CD4-positive, alpha-beta T cell treated with Interferon gamma for 1 hour (primary cell): ENCODE measurements at regions not wholly inside any gene's neighbourhood (a gene's known extent, or its start where the extent isn't known, plus 50 kb on each side); places are given as distances from the start of the nearest gene placed in this dataset.

Experiments
- DNase-seq: peaks from one replicate; pipeline ENCODE4 v3.0.0-alpha.2; 2020

DNA sequence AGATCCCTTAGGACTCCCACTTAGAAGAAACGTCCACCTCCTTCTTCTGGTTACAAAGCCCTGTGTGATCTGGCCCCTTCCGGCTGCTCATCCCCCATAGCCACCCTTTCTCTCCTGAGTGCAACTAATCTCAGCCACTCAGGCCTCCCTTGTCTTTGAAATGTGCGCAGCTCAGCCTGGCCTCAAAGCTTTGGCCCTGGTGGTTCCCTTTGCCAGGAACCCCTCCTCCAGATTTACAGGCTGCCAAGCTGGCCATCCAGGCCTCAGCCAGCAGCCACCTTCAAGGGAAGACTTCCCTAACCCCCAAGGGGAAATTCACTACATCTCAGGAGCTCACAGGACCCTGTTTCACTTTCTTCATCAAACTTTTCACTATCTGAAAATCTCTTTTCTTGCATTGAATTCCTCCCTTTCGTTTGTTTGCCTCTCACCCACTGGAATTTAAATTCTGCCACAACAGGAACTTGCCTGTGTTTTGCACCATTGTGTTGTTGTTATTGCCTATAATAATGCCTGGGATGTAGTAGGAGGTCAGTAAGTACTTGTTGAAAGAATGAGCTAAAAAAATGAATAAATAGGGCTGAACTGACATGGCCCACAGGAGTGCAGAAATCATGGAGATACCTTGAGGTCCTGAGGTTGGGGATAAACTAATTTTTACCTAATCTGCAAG is 109.5 kb upstream of the PFN2 start:
- DNase-seq, result no peak

- DNase-seq, result no peak
Measured at GRCh38 chr3:150079029-150079739, 108.5 kb upstream of the PFN2 start.

DNA sequence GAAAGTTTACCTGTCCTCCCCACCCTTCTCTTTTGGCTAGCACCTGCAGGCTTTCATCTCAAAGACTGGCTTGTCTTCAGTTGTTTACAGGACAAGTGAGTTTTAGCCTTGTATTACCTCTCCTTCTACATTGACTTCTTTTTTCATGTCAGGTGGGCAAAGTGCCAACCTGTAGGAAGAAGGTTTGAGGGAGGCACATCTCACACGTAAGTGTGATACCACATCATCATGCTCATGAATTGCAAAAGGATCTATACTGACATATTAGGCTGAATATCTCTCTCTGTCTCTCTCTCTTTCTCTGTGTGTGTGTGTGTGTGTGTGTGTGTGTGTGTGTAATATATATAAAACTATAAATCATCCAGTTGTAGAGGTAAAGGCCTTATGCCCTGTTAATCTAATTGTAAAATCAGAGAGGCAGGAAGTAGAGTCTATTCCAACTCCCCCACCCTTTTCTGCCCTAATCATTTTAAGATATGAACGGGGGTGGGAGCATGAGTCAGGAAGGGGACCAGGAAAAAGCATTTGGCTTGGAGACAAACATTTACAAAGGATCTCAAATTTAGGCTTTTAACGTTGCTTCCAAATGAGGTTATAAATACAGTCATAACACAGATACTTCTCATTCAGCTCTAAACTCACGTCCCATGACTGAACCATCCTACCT is 107.0 kb upstream of the PFN2 start:
- no peak for DNase-seq

DNA sequence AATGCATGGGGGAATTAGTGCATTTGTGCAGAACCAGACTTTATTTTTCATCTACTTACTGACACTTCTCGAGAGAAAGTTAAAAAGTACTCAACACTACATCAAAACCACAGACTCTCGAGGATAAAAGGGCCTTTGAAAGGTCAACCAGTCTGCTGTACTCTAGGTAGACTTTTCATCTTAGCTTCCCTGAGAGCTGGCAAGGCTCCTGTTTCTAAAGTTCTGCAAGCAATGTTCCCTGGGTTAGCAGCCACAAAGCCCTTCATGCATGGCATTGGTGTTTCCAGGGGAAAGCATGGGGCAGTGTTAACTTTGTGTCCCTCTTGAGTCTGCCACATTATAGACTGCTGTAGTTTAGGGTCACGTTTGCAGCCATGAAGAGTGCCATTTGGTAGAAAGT is 106.4 kb upstream of the PFN2 start:
- no peak for DNase-seq

GRCh38 chr3:150076443-150076842 is 105.7 kb upstream of the PFN2 start:
- no peak for DNase-seq

- no peak for DNase-seq
Measured at GRCh38 chr3:150075417-150075865, 104.7 kb upstream of the PFN2 start.

DNA sequence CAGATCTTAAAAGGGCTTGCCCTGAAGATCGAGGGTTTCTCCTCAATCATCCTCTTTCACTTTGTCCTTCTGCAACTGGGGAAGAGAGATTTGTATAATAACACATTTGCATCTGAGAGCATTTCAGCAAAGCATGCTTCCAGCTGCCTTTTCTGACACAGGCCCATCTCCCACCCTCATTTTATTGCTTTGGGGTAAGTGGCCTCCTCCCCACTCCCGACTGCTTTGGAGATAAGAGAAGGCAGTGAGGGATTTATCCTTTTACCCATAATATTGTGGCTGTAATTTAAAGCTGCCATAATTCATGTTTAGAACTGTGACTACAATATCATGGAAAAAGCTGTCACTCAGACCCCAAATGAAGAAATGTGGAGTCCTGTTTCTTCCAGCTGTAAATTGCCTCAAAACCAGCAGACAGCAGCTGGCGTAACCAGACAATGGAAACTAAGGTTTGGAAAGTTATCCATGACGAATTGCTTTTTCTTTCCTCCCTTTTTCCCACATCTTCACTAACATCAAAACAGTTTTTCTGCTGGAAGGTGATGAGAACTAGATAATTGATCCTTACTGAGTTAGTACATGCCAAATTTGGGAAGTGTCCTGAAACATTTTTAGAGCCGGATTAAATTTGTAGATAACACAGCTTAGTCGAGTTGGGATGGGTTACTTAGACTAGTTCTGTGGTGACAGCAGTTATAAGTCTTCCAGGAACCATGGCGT is 104.2 kb upstream of the PFN2 start:
- no peak for DNase-seq

GRCh38 chr3:150074277-150074676 is 103.6 kb upstream of the PFN2 start:
- DNase-seq, result no peak

DNA sequence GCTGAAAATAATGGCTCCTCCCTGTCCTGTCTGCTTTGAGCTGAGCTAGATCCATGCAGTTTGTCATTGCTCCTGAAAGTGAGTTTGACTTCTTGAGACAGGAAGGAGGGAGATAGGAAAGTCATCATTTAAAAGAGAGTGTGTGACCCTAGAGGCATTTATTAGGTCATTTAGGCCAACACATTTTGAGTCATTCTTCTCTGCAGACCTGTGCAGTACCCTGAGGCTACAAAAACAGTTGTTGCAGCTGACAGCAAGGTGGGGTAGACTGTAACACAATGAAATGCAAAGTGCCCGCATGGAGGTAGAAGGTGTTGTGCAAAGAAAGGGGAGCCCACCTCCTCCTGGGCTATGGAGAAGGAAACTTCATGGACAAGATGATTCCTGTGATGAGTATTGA is 102.8 kb upstream of the PFN2 start:
- DNase-seq, result no peak

GRCh38 chr3:150073031-150073430 is 102.3 kb upstream of the PFN2 start:
- no peak for DNase-seq

GRCh38 chr3:150072576-150072975 is 101.9 kb upstream of the PFN2 start:
- no peak for DNase-seq

DNA sequence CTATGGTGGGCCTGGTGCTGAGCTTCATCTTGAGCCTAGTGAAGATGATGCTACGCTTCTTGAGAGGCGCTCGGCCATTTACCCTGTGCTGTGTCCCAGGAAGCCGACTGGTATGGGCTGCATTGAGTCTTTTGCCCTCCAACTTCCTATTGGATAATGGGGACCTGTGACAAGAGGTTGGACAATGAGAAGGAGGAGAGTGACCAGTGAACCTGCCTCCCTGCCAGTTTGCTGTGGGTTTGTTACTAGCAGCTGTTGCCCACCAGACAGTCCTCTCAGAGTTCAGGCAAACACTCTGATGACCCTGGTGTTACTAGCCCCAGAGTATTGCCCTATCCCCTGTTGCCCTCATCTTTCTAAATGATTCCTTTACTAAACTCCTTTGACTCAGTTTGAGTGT is 99.6 kb upstream of the PFN2 start:
- no peak for DNase-seq

DNA sequence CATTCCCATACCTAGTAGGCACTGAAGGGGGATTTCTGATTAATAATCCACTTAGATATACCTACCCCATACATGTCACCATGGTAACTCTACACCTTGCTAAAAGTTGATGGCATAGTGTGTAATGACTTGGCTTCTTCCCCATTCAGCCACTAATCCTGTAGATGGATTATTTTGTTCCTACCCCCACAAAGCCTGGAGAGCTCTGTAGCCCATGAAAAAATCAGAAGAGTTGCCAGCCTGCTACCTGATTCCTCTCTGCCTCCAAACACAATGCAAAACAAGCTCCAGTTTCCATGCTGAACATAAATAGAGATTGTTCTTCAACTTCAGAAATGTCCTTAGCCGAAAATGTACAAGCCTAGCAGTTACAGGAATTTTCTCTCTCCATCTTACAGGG is 98.9 kb upstream of the PFN2 start:
- DNase-seq, result no peak

DNA sequence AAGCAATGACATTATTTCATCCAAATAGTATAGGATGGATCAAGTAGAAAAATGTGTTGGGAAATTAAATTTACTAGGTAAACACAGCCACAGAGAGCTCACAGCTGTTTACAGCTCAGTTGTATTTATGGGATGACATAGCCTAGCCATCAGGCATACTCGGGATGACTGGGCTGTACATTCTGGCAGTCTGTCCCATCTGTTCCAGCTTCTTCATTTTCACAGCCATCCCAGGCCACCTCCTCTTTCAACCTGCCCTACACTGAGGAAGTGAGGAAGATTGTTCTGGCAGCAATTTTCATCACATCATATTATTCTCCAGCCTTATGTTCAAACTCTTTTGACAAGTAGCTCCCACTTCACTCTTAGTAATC is 98.4 kb upstream of the PFN2 start:
- no peak for DNase-seq

GRCh38 chr3:150068440-150069153 is 97.9 kb upstream of the PFN2 start:
- no peak for DNase-seq

- DNase-seq, result no peak
Measured at GRCh38 chr3:150067561-150067960, 96.9 kb upstream of the PFN2 start.

- DNase-seq, result no peak
Measured at GRCh38 chr3:150064971-150065370, 94.3 kb upstream of the PFN2 start.

DNA sequence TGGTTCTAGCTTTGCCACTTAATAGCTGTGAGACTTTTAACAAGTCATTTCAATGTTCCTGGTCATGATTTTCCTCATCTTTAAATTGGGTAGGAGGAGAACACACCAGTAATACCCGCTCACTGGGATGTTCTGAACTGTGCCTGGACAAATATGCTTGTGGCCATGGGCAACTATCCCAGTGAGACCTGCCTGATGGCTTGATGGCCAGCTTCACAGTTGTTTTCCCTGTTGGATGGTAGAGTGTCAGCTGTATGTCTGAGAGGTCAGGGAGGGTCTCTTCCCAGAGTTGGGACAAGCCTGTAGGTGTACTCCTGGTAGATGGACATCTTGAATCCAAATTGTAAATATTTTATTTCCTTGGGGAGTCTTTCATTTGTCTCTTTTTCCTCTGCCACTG is 92.5 kb upstream of the PFN2 start:
- no peak for DNase-seq

DNA sequence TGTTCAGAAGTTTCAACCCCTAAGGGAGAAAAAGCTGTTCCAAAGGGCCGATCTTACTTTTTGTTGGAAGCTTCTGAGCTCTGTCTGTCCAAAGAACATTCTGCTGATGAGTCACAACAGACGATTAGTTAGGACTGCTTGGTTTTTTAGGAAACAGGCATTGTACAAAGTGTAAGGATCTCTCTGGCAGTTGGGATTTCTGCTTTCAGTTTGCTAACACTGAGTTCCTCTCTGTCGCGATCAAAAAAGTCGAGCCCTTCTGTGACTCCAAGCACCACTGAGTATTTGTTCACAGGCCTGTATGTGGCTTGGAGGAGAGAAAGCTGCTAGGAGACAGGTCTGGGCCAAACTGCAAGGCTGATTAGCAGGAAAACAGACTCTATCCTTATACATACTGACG is 91.8 kb upstream of the PFN2 start:
- DNase-seq, result no peak

GRCh38 chr3:150061288-150062024 is 90.8 kb upstream of the PFN2 start:
- DNase-seq, result no peak

- no peak for DNase-seq
Measured at GRCh38 chr3:150059729-150060128, 89.0 kb upstream of the PFN2 start.

- DNase-seq, result no peak
Measured at GRCh38 chr3:150059241-150059640, 88.5 kb upstream of the PFN2 start.
